ENCODE measurements at regions not wholly inside any gene's neighbourhood (a gene's known extent, or its start where the extent isn't known, plus 50 kb on each side); places are given as distances from the start of the nearest gene placed in this dataset.

DNA sequence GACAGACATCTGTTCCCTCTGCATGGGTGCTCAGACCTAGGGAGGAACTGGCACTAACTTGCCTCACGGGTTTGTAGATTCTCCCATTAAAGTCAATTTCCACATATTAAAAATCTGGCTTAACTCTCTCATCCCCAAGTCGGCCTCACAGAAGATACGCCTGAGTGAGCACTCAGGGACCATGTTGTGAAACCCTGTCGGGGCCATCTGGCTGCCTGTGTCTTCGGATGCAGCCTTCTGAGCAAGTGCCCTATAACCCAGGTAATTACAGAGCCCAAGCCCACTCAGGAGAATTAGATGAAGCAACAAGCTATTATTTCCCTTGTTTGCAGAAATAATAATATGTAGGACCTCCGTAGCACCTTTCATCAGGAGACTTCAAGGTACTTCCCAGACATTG is 219.3 kb upstream of the GLI3 start:
- no peak for DNase-seq (ENCODE audit: low spot score)
- TF ChIP-seq, protein P1, sequence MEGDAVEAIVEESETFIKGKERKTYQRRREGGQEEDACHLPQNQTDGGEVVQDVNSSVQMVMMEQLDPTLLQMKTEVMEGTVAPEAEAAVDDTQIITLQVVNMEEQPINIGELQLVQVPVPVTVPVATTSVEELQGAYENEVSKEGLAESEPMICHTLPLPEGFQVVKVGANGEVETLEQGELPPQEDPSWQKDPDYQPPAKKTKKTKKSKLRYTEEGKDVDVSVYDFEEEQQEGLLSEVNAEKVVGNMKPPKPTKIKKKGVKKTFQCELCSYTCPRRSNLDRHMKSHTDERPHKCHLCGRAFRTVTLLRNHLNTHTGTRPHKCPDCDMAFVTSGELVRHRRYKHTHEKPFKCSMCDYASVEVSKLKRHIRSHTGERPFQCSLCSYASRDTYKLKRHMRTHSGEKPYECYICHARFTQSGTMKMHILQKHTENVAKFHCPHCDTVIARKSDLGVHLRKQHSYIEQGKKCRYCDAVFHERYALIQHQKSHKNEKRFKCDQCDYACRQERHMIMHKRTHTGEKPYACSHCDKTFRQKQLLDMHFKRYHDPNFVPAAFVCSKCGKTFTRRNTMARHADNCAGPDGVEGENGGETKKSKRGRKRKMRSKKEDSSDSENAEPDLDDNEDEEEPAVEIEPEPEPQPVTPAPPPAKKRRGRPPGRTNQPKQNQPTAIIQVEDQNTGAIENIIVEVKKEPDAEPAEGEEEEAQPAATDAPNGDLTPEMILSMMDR (IDR thresholded peaks at IDR 0.05; ENCODE audit: extremely low read depth, missing control alignments), result no peak

DNA sequence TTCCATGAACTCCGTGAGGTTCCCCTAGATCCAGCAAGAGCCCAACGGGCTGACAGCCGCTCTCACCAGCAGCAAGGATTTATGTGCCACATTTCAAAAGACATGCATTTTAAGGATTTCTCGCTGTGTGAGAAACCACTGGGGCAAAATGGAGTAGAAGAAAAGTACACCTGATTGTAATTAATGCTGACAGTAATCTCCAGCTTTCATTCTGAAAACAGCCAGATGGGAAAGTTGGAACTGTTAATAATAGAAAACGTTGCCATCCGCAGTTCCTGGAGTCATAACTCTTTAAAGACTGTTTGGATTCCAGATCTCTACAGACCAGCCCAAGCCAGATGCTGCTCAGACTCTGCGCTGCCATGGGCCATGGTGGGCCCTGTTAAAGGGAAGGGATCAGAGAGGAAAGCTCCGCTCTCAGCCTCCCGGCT is 216.9 kb upstream of the GLI3 start:
- DNase-seq (ENCODE audit: low spot score), result no peak
- TF ChIP-seq, protein P1 (IDR thresholded peaks at IDR 0.05; ENCODE audit: extremely low read depth, missing control alignments), result no peak

- TF ChIP-seq, protein P1 (IDR thresholded peaks at IDR 0.05; ENCODE audit: extremely low read depth, missing control alignments), result no peak
Observed at GRCh38 chr7:42452356-42452755, 215.3 kb upstream of the GLI3 start.

DNA sequence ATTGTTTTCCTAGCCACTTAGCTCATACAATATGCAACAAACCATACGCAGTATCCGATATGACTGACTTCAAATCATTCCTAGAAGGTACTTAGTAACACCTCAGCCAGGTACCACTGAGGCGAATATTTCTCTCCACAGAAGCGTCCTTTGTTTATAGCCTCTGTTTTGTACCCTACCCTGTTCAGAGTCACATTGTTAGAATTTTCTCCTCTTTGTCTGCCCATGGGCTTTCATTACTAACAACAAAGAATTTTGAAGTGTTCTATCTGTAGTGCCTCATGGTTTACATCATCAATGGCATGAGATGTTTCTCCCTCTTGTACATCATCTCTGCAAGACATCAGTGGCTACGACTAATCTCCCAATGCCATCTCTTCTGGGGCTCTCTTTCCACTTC is 212.4 kb upstream of the GLI3 start:
- no peak for DNase-seq (ENCODE audit: low spot score)
- TF ChIP-seq, protein P1 (IDR thresholded peaks at IDR 0.05; ENCODE audit: extremely low read depth, missing control alignments), result no peak

More at GRCh38 chr7:42452356-42452755, 215.3 kb upstream of the GLI3 start:
- no peak for DNase-seq (ENCODE audit: low spot score)

- TF ChIP-seq, protein P1 (IDR thresholded peaks at IDR 0.05; ENCODE audit: extremely low read depth, missing control alignments), result no peak
- no peak for DNase-seq (ENCODE audit: low spot score)
Observed at GRCh38 chr7:42448901-42449300, 211.9 kb upstream of the GLI3 start.

DNA sequence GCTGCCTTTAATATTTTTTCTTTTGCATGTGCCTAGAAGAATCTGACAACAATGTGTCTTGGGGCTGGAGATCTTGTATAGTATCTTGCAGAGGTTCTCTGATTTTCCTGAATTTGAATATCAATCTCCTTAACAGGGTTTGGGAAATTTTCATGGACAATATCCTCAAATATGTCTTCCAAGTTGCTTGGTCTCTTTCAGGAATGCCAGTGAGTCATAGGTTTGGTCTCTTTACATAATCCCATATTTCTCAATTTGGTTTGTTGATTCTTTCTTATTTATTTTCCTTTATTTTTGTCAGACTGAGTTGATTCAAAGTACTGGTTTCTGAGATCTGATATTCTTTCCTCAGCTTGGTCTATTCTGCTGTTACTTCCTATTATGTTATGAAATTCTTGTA is 208.7 kb upstream of the GLI3 start:
- TF ChIP-seq, protein P1 (IDR thresholded peaks at IDR 0.05; ENCODE audit: extremely low read depth, missing control alignments), result no peak
- no peak for DNase-seq (ENCODE audit: low spot score)

- no peak for DNase-seq (ENCODE audit: low spot score)
- TF ChIP-seq, protein P1 (IDR thresholded peaks at IDR 0.05; ENCODE audit: extremely low read depth, missing control alignments), result no peak
Observed at GRCh38 chr7:42440951-42441350, 203.9 kb upstream of the GLI3 start.
